GM19463 (cell line): ENCODE measurements at regions not wholly inside any gene's neighbourhood (a gene's known extent, or its start where the extent isn't known, plus 50 kb on each side); places are given as distances from the start of the nearest gene placed in this dataset.

Experiments
- ATAC-seq: cut with Tn5 transposase; IDR thresholded peaks from one replicate; pipeline ENCODE4 v1.9.1; 2021; ENCODE audit warnings: mild to moderate bottlenecking, moderate library complexity; ENCODE audit not compliant: unreplicated experiment

DNA sequence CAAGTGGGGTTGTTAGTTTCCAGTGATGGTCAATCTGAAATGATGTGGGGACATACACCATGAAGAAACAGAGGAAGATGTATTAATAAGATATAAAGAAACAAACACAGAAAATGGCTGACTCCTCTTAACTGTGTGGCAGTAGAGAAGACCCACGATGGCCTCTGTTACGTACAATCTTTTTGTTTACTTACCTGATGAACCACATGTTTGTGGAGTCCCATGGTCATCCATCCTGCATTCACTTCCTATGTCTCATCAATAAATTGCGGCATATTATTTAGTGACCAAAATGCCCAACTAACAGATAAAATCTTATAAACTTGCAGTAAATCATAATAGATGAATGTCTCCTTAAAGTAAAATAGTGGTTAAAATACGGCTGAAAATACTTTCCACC is 740.1 kb upstream of the LINC00305 start:
- ATAC-seq = no peak

DNA sequence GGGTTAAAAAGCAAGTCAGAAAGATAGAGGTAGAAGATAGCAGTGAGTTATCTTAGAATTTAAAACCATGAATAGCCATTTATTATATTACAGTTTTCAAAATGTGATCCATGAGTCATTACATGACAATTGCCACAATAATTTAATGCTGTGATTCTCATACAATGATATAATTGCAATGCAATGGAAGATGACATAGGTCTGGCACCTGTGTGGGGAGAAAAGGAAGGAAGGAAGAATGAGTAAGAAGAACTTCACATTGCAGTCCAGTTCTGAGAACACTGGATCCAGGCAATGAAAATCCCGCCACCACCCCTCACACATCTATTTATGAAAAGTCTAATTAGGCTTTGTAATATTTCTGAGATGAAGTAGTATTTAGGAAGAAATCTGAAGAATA is 738.1 kb upstream of the LINC00305 start:
- no peak for ATAC-seq

DNA sequence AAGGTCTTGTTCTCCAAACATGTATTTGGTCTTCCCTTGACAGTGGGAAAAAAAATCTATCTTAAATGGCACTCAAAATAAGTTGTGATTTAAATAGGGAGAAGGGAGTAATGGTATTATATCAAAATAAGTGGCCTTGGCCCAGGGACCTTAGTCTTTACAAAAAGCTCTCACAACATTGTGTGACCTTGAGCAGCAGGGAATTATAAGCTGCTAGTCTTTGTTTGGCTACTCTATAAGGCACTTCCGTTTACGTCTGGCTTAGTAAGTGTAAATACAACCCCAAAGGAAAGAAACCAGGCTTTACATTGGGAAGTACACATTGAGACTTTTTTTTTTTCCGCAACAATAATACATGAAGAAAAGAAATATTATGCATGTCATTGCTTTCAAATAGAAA is 734.0 kb upstream of the LINC00305 start:
- ATAC-seq = no peak

DNA sequence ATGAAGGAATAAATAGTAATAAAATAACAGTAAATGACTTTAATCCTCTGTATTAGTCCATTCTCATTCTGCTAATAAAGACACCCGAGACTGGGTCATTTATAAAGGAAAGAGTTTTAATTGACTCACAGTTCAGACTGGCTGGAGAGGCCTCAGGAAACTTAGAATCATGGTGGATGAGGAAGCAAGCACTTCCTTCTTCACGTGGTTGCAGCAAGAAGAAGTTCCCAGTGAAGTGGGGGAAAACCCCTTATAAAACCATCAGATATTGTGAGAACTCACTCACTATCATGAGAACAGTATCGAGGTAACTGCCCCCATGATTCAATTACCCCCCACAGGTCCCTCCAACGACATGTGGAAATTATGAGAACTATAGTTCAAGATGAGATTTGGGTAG is 727.9 kb upstream of the LINC00305 start:
- ATAC-seq = no peak

DNA sequence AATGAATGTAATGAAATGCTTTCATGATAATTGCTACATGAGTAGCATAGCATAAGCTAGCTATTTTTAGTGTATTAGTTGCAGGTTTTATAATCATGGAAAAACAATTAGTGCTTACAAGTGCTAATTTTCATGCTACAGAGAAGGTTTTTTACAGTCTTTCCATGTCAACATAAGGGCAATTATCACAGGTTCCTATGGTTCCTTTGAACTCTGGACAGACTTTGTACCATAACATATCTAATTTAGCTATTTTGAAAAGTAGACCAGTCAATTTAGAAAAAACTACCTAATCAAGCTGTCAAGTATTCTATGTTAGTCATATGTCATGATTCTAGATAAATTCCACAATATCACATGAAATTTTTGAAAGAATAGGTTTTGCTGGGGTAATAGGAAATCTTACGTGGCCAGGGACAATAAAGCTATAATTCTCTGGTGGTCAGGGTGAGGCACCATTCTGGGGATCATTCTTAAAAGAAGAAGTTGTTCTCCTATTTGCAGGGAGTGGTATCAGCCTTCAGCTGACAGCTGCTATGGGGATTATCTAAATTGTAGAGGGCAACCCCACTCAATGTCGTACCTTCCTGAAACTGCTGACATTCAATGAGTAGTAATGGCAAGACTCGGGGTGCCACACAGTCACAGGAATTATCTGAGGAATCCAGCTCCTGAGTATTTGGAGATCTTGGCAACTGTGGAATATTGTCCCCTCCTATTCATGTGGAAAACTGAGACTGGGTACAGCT is 724.0 kb upstream of the LINC00305 start:
- ATAC-seq = no peak

DNA sequence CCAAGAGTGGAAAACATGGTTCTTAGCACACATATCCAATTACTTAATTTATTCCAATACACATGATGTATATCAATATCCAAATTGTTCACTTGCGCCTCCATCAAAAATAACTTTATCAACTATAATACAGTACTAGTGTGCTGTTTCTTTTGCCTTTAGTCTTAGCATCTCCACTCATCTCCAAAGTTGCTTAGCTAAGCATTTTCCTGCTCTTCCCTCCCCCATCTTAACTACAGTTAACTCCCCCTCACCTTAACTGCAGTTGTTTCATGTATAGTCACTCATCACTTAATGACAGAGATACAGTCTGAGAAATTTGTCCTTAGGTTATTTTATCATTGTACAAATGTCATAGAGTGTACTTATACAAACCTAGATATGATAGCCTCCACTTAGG is 705.2 kb upstream of the LINC00305 start:
- no peak for ATAC-seq

DNA sequence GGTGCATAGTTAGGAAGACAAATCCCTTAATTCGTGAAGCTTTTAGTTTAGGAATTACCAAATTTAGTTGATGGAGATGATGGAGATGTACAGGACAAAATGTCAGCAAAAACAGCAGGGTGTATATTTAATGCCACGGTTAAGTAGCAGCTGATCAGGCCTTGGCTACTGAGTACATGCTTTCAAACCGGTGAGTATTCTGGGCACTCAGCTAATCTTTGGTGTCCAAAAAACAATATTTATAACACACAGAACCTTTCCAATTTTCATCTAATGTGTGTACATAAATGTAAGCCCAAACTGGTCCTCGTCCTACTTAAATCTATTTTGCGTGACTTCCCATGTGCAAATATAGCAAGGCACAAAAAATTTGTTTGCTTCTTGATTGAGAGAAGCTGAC is 703.4 kb upstream of the LINC00305 start:
- no peak for ATAC-seq

DNA sequence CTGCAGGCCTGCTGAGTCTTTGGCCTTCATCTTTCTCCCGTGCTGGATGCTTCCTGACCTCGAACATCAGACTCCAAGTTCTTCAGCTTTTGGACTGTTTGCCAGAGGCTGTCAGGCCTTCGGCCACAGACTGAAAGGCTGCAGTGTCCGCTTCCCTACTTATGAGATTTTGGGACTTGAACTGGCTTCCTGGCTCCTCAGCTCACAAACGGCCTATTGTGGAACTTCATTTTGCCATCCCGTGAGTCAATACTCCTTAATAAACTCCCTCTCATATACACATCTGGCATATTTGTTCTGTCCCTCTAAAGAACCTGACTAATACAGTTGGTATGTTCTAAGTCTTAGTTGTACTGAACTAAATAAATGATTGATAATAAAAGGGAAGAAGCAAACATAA is 702.8 kb upstream of the LINC00305 start:
- ATAC-seq = no peak

DNA sequence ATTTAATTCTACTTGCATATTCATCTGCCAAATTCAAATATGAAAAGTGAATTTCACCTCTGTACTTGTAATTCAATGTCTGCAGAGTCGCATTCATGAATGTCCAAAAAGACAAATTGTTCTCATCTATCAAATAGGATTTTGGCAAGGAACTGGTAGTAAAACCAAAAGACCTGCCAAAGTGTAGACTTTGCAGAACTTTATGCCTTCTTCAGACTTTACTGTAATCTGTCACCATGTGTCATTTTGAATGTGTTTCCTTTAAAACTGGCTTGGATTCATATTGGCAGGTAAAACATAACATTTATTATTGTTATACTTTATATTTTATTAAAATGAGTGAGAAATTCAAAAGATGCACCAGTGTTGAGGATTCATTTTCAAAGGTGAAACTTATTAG is 701.9 kb upstream of the LINC00305 start:
- ATAC-seq = no peak

DNA sequence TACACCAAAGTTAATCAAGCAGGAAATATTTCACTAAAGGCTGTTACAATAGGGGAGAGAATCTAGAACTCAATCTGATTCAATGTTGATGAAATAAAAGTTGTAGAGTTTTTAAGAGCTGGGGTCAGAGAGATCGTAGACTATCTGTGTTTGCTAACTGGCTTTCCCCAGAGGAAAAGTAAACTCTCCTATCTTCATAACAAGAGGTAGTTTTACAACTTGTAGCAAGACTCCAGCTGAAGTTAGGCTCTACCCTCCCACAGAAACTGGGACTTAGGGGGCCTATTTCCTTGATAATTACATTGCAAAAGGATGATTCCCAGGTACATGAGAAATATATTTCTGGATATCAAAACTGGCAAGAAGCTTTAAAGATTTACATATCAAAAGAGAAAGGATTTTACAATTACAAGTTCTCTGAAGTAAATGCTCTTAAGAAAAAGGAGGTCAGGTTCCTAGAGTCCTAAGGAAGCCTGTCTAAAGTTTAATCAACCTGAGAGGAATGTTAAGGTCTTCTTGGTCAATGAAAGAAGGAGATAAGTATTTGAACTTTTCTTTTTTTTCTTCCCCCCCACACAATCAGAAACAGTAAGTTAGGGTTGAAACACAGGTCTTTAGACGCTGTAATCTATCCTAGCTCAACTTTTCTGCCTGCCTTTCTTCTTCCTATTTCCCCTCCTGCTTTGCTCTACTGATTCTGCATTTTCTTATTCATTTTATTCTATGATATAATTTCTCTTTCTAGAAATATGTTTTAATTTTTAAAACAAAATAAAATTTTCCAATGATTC is 692.2 kb upstream of the LINC00305 start:
- no peak for ATAC-seq

DNA sequence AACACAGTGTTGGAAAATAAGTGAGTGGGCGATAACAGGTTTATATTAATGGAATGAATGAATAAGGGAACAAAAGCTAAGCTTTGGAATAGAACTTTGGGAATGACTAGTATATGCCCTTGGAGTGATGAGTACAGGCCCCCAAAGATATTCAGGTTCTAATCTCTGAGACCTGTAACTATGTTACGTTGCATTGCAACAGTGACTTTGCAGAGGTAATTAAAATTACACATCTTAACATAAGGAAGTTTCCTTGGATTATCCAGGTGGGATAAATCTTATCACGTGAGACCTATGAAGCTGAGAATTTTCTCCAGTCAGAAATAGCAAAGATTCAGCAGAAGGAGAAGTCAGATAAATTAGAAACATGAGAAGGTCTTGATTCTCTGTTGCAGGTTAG is 661.5 kb upstream of the LINC00305 start:
- ATAC-seq = no peak

DNA sequence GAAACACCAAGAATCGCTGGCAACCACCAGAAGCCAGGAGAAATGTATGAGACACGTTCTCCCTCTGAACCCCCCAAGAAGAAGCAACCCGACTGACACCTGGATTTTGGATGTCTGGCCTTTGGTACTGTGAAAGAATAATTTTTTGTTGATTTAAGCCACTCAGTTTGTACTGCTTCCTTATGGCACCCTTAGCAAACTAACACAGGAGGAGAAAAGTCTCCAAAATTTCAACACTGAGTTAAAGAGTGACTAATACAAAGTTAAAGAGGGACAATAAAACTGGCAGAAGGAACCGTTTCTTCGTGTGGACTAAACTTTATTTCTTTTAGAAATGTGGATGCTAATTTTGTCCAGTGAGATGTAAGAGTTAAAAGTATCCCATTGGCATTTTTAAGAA is 660.9 kb upstream of the LINC00305 start:
- ATAC-seq = no peak

DNA sequence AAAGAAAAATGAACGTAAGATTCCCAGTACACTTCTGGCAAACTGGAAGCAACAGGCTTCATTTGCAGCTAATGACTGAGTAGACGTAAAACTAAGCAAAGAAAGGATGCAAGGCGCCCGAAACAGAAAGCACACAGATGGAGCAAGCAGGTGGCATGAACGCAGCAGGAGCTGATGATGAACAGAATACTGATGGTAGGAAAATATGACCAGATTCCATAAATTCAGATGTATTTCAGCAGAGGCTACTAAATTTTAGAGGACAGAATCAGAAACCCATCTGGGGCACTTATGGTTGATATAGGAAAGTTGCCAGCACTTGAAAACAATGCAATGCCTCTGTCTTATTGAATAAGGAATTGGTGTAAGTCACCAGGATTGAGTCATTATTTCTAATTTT is 658.7 kb upstream of the LINC00305 start:
- ATAC-seq = no peak

DNA sequence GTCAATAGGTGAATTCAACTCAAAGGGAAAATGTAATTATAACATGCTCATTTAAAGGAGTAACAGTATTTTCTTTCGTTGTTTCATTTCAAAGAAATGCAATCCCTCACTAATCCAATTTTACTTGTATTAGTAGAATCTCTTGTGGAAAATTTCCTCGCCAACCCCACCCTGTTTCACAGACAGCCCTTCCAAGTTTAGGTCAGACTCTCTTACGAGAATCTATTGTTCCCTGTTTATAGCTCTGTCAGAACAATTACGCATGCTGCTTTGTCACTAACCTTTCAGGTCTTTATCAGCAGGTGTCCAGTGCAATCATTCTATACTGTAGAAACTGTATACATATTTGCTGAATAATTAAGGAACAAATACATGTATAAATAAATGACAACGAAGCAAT is 657.8 kb upstream of the LINC00305 start:
- no peak for ATAC-seq

DNA sequence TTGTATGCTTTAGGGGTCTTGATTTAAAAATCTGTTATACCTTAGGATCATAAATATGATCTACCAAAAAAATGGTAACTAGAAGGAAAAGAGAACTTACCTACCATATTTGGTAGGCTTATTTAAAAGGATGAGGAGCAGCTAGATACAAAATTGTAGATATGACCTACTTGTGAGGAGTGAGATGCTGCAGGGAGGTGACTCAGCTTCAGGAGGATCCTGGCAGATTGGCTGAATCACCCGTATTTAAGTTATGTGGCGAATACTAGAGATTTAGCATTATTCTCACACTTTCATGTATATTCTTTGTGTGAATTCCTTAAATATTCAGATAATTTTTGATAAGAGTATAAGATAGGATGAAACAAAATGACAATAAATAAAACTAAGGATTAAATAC is 657.3 kb upstream of the LINC00305 start:
- no peak for ATAC-seq

DNA sequence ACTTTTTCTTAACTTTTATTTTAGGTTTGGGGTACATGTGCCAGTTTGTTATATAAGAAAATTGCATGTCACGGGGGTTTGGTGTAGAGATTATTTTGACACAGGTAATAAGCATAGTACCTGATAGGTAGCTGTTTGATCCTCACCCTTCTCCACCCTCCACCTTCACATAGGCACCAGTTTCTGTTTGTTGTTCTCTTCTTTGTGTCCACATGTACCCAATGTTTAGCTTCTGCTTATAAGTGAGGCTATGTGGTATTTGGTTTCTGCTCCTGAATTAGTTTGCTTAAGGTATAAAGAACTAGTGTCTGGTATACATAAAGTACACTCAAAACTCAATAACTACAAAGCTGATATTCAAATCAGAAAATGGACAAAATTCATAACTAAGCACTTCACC is 654.6 kb upstream of the LINC00305 start:
- ATAC-seq = no peak

DNA sequence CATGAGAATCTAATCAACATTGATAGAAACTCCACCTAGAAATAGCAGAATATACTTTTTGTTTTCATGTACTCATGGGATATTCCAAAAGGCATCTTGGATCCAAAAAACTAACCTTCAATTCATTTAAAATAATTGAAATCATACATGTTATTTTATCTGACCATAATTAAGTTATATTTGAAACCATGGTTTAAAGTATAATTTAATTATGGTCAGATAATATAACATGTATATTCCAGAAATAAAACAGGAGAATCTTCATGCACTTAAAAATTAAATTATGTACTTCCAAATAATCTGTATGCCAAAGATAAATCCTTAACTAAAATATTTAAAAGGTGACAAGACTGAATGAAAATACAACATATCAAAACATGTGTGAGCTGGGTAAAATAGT is 651.3 kb upstream of the LINC00305 start:
- no peak for ATAC-seq

DNA sequence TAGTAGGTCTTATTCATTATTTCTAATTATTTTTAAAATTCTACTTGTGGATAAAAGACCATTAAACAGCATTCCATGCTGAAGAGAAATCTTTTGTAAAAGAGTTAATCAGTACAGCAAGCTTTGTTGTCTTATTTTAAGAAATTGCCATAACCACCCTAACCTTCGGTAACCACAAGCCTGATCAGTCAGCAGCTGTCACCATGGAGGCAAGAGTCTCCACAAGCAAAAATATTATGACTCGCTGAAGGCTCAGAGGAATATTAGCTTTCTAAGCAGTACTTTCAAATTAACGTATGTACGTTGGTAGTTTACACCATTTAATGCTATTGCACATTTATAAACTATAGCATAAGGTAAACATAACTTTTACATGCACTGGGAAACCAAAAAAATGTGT is 650.5 kb upstream of the LINC00305 start:
- no peak for ATAC-seq

DNA sequence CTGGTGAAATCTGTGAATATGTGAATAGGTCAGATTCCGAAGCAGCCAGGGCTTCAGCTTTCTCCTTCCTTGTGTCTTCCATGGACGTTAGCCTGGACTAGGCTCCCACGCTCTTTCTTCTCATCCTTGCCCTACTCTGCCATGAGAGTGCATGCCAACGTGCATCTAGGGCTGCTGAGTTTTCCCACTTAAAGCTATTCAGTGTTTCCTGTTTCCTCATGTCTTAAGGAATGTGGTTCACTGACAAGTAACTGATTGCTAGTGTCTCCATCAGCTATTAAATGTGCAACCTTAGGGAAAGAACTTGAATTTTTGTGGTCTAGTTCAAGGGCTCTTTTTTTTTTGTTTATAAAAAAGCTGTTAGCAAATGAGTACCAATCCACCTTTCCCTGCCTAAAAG is 642.3 kb upstream of the LINC00305 start:
- ATAC-seq = no peak

DNA sequence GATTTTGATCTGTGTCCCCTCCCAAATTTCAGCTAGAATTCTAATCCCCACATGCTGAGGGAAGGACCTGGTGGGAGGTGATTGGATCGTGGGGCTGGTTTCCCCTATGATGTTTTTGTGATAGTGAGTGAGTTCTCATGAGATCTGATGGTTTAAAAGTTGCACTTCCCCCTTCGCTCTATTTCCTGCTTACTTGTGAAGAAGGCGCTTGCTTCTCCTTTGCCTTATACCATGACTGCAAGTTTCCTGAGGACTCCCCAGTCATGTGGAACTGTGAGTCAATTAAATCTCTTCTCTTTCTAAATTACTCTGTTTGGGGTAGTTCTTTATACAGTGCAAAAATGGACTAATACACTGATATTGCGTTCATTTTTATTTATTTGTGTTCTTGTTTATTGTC is 636.8 kb upstream of the LINC00305 start:
- ATAC-seq = no peak

DNA sequence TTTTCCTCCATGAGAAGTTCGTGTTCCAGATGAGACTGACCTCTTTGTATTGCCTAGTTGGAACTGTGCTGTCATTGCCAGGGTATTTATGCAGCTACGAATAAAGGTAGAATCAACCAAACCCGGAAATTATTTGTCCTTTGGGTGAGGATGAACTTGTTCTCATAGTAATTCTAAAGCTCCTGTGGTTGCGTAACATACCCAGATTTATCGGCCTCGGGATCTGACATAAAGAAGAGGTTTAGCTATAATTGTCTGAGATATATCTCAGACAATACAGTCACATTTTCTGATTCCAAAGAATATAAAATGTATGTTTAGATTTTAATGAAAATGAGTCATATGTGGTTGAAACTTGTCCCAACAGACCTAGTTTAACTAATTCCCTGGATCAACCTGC is 628.7 kb upstream of the LINC00305 start:
- ATAC-seq = no peak

DNA sequence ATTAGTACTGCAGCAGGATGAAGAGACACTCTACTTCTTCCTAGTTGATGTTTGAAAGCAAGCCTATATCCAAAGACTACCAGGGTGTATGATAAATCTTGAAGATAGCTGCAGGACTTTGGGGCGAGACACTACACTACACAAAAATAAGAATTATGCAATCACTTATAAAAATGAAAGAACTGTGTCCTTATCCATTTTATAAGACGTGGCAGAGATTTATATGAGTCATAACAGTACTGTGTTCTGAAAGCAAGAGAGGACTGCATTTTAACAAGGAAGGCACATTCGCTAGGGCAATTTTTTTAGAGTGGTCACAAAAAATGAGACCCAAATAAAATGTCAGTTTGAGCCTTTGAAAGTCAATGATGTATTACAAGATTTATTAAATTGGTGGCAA is 617.0 kb upstream of the LINC00305 start:
- no peak for ATAC-seq

DNA sequence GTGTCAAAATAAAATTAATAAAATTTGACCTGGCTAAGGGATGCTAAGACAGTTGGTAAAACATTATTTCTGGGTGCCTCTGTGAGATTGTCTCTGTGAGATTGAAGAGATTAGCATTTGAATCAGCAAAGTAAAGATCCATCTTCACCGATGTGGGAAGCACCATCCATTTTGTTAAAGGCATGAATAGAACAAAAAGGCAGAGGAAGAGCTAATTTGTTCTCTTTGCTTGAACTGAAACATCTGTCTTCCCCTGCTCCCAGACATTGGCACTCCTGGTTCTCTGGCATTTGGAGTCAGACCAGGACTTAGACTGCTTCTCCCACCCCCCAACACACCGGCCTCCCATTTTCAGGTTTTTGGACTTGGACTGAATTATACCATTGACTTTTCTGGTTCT is 603.8 kb upstream of the LINC00305 start:
- no peak for ATAC-seq
